Heart right ventricle (tissue), 16 donors: ENCODE measurements at regions not wholly inside any gene's neighbourhood (a gene's known extent, or its start where the extent isn't known, plus 50 kb on each side); places are given as distances from the start of the nearest gene placed in this dataset.

Experiments
- ATAC-seq, 8 donors: fragments of 200-7000 bp; cut with Tn5 transposase; one replicate each; pipeline ENCODE4 v1.9.1; 2020; ENCODE audit warnings: mild to moderate bottlenecking in 8 of 8, moderate library complexity in 8 of 8, moderate number of reproducible peaks in 1 of 8
- DNase-seq, 2 donors: peaks; one replicate each; pipeline ENCODE4 v3.0.0-alpha.2; 2020
- H3K27ac ChIP-seq, 10 donors: fragments of 200-600 bp; sonication (generic) in 2 of 10; one replicate each; pipeline versions ENCODE4 v1.5.0 to v1.8.0; 2020 to 2022; ENCODE audit warnings: mild to moderate bottlenecking in 3 of 10
- H3K27me3 ChIP-seq, 7 donors: fragments of 200-600 bp; one replicate each; pipeline ENCODE4 v1.8.0; 2021 to 2022; ENCODE audit warnings: mild to moderate bottlenecking in 2 of 7
- H3K36me3 ChIP-seq, 9 donors: fragments of 200-600 bp; sonication (generic) in 1 of 9; one replicate each; pipeline versions ENCODE4 v1.5.0 to v1.8.0; 2020 to 2022; ENCODE audit warnings: mild to moderate bottlenecking in 2 of 9
- H3K4me1 ChIP-seq, 9 donors: fragments of 200-600 bp; sonication (generic) in 1 of 9; one replicate each; pipeline versions ENCODE4 v1.5.0 to v1.8.0; 2020 to 2022; ENCODE audit warnings: mild to moderate bottlenecking in 4 of 9
- H3K4me3 ChIP-seq, 10 donors: fragments of 200-600 bp; sonication (generic) in 2 of 10; one replicate each; pipeline versions ENCODE4 v1.5.0 to v1.8.0; 2020 to 2022; ENCODE audit warnings: mild to moderate bottlenecking in 7 of 10, moderate library complexity in 2 of 10
- H3K9me3 ChIP-seq, 11 donors: fragments of 200-600 bp in 10 of 11; sonication (generic) in 2 of 11; one replicate each; pipeline versions ENCODE4 v1.5.0 to v1.8.0; 2013 to 2022; ENCODE audit warnings: mild to moderate bottlenecking in 2 of 11, control low read depth in 1 of 11, moderate library complexity in 1 of 11
- whole genome bisulfite sequencing, 2 donors: extraction: QIAGEN DNeasy Blood & Tissue Kit; methylation state at CpG; one replicate each; pipeline ENCODE4 v1.1.7; 2013; ENCODE audit warnings: inconsistent platforms in 1 of 2; 5-methylcytosine and 5-hydroxymethylcytosine counted together
- intact Hi-C, 10 donors: fragments of 100-400 bp; cut with DNase I; formaldehyde crosslinking; loops; one replicate each; pipeline versions ENCODE4 v1.11.1 to v1.14.2; 2022
- TF ChIP-seq, protein P1 (sequence below), 9 donors: fragments of 200-600 bp; sonication (generic) in 2 of 9; IDR thresholded peaks; one replicate each; pipeline versions ENCODE4 v1.5.0 to v1.8.0; 2021 to 2022; ENCODE audit warnings: antibody characterized with exemption in 9 of 9, mild to moderate bottlenecking in 5 of 9, moderate library complexity in 1 of 9
- donor health status: Arrhythmogenic right ventricular cardiomyopathy.
- donor health status: ischemic (EF 13 %, LVEDD 7.1; RV severe dilation, severe dysfunction).
- donor health status: healthy with polysubstance abuse.
- donor health status: DM: no; HTN: yes; CAD: no.
- donor health status: DM: no; HTN: no; CAD: no.
- donor health status: ischemic (EF 25% LVEDD 6.9; RV normal size, moderate dysfunction).
- donor health status: ischemic (EF 25% LVEDD 5.7; RV mildly dilated, moderate dysfunction).
- donor health status: healthy.
- donor health status: DM: yes; HTN: yes; CAD: no.
- donor health status: Ischemic cardiomyopathy.
- donor health status: ischemic (EF 35%, LVEDD 5.7; RV mildly dilated, moderate dysfunction).
- donor health status: nonischemic (EF 11% LVEDD 7.7; RV severe dilation, severe dysfunction).
- donor health status: DM: yes; HTN: yes; CAD: no.
- donor health status: PGD.
- donor health status: ischemic (EF 29% LVEDD 5.4; RV normal size, mild dysfunction).
- donor health status: nonischemic (EF 23%, LVEDD 6.1; RV moderate dilation, normal function).

DNA sequence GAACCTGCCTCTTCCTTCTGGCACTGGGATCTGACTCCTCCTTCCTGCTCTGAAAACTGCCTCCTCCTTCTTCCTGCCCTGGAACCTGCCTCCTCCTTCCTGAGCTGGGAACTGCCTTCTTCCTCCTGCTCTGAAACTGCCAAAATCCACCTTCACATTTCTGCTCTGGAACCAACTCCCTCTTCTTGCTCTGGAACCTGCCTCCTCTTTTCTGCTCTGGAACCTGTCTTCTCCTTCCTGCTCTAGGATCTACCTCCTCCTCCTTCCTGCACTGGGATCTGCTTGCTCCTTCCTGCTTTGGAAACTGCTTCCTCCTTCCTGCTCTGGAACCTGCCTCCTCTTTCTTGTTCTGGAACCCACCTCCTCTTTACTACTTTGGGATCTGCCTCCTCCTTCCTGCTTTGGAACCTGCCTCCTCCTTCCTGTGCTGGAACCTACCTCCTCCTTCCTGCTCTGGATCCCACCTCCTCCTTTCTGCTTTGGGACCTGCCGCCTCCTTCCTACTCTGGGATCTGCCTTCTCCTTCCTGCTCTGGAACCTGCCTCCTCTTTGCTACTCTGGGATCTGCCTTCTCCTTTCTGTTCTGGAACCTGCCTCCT, 315.5 kb downstream of the PRL start:
- DNase-seq (no peak), ATAC-seq (no peak)
- intact Hi-C loops, result no loop called here
- Histone ChIP-seq H3K9me3 (peaks cover 0 to 7% (median 0%) of the 10 kb centered on the region in 11 donors), H3K27me3 (no peaks in the 10 kb centered on the region), H3K4me1 (peaks cover 0 to 16% (median 4%) of the 10 kb centered on the region in 9 donors), H3K27ac (peak overlapping the region in 1 of 10 donors; percentile 39), H3K4me3 (no peak overlapping the region), H3K36me3 (no peaks in the 10 kb centered on the region)
- WGBS, 2 donors, result 17 to 100% methylated on average over 1 of the region's 1 CpG
- TF ChIP-seq, protein P1, sequence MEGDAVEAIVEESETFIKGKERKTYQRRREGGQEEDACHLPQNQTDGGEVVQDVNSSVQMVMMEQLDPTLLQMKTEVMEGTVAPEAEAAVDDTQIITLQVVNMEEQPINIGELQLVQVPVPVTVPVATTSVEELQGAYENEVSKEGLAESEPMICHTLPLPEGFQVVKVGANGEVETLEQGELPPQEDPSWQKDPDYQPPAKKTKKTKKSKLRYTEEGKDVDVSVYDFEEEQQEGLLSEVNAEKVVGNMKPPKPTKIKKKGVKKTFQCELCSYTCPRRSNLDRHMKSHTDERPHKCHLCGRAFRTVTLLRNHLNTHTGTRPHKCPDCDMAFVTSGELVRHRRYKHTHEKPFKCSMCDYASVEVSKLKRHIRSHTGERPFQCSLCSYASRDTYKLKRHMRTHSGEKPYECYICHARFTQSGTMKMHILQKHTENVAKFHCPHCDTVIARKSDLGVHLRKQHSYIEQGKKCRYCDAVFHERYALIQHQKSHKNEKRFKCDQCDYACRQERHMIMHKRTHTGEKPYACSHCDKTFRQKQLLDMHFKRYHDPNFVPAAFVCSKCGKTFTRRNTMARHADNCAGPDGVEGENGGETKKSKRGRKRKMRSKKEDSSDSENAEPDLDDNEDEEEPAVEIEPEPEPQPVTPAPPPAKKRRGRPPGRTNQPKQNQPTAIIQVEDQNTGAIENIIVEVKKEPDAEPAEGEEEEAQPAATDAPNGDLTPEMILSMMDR (IDR thresholded peaks at IDR 0.05), result no peak

GRCh38 chr6:21984135-21984534, 312.7 kb downstream of the PRL start:
- peaks cover 0 to 7% (median 0%) of the 10 kb centered on the region in 11 donors for H3K9me3 ChIP-seq
- no peak for ATAC-seq
- TF ChIP-seq, protein P1 (IDR thresholded peaks at IDR 0.05), result no peak
- H3K4me3 ChIP-seq, result no peak overlapping the region
- WGBS, 2 donors, result 66 to 71% methylated on average over 4 of the region's 4 CpGs
- H3K27ac ChIP-seq, result no peak overlapping the region
- intact Hi-C loops, result no loop called here
- no peaks in the 10 kb centered on the region for H3K27me3 ChIP-seq
- no peak for DNase-seq
- H3K4me1 ChIP-seq, result peaks cover 0 to 38% (median 22%) of the 10 kb centered on the region in 9 donors
- H3K36me3 ChIP-seq, result no peaks in the 10 kb centered on the region

DNA sequence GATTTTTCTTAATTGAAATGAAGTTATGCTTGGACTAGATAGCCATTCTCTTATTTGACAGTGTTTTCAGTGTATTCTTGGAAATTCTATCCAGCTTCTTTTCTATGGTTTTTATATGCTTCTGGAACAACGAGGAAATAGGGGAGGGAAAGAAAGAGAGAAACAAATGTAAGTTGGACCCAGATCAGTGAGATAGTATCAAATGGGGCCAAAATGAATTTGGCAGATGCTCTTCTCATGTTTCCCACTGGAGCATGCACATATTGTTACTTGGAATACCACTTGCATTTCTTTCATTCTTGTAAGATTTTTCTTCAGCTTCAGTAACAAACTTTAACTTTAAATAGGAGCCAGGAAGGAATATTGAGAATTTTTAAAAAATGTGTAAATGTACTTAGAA, 312.3 kb downstream of the PRL start:
- no peak for DNase-seq
- H3K27me3 ChIP-seq, result no peaks in the 10 kb centered on the region
- no peaks in the 10 kb centered on the region for H3K36me3 ChIP-seq
- WGBS, 2 donors, result 35 to 45% methylated on average over 1 of the region's 1 CpG
- H3K9me3 ChIP-seq, result peaks cover 0 to 7% (median 0%) of the 10 kb centered on the region in 11 donors
- no peak overlapping the region for H3K4me3 ChIP-seq
- no peak overlapping the region for H3K27ac ChIP-seq
- peaks cover 0 to 38% (median 22%) of the 10 kb centered on the region in 9 donors for H3K4me1 ChIP-seq
- intact Hi-C loops, result no loop called here
- no peak for ATAC-seq
- TF ChIP-seq, protein P1 (IDR thresholded peaks at IDR 0.05), result no peak

GRCh38 chr6:21985904-21986303, 310.9 kb downstream of the PRL start:
- Histone ChIP-seq H3K36me3 (no peaks in the 10 kb centered on the region), H3K27ac (no peak overlapping the region), H3K27me3 (no peaks in the 10 kb centered on the region), H3K4me1 (peaks cover 0 to 38% (median 22%) of the 10 kb centered on the region in 9 donors), H3K9me3 (peaks cover 0 to 6% (median 0%) of the 10 kb centered on the region in 11 donors), H3K4me3 (no peak overlapping the region)
- WGBS, 2 donors, result 91 to 93% methylated on average over 1 of the region's 1 CpG
- TF ChIP-seq, protein P1 (IDR thresholded peaks at IDR 0.05), result no peak
- intact Hi-C loops, result loop anchor here in 2 of 10 donors (5.0 kb wide), 2 partner anchors 41 to 81 kb away; no protein-coding TSS in a partner anchor
- ATAC-seq, result no peak
- no peak for DNase-seq
